NCI-H146 treated with DMSO at 0.1 percent for 48 hours (cell line): ENCODE measurements at regions not wholly inside any gene's neighbourhood (a gene's known extent, or its start where the extent isn't known, plus 50 kb on each side); places are given as distances from the start of the nearest gene placed in this dataset.

Source experiments
- DNase-seq: peaks from one replicate; lab custom pipeline; 2025; ENCODE audit not compliant: unreplicated experiment; lab: John Stamatoyannopoulos, UW

- DNase-seq, result no peak
Measured at GRCh38 chr14:80381807-80382363, 170.6 kb upstream of the DIO2 start.

- DNase-seq, result no peak
Measured at GRCh38 chr14:80379035-80379434, 167.7 kb upstream of the DIO2 start.

GRCh38 chr14:80378084-80378690, 166.9 kb upstream of the DIO2 start:
- DNase-seq, result no peak

GRCh38 chr14:80364816-80365215, 153.5 kb upstream of the DIO2 start:
- no peak for DNase-seq

- no peak for DNase-seq
Measured at GRCh38 chr14:80364274-80364673, 153.0 kb upstream of the DIO2 start.

GRCh38 chr14:80358112-80358511, 146.8 kb upstream of the DIO2 start:
- no peak for DNase-seq

- no peak for DNase-seq
Measured at GRCh38 chr14:80356413-80356812, 145.1 kb upstream of the DIO2 start.

GRCh38 chr14:80354860-80355581, 143.7 kb upstream of the DIO2 start:
- DNase-seq, result no peak

- no peak for DNase-seq
Measured at GRCh38 chr14:80352471-80352870, 141.2 kb upstream of the DIO2 start.

- no peak for DNase-seq
Measured at GRCh38 chr14:80350707-80351106, 139.4 kb upstream of the DIO2 start.

- no peak for DNase-seq
Measured at GRCh38 chr14:80346395-80346794, 135.1 kb upstream of the DIO2 start.

GRCh38 chr14:80344208-80344607, 132.9 kb upstream of the DIO2 start:
- DNase-seq, result no peak

- no peak for DNase-seq
Measured at GRCh38 chr14:80336608-80337106, 125.4 kb upstream of the DIO2 start.

- no peak for DNase-seq
Measured at GRCh38 chr14:80325688-80326087, 114.4 kb upstream of the DIO2 start.

- no peak for DNase-seq
Measured at GRCh38 chr14:80325112-80325511, 113.8 kb upstream of the DIO2 start.

- DNase-seq, result no peak
Measured at GRCh38 chr14:80324649-80325048, 113.3 kb upstream of the DIO2 start.

GRCh38 chr14:80323038-80323665, 111.8 kb upstream of the DIO2 start:
- DNase-seq, result no peak

- no peak for DNase-seq
Measured at GRCh38 chr14:80316441-80316840, 105.1 kb upstream of the DIO2 start.

- DNase-seq, result no peak
Measured at GRCh38 chr14:80315681-80316080, 104.4 kb upstream of the DIO2 start.

- DNase-seq, result no peak
Measured at GRCh38 chr14:80313806-80314205, 102.5 kb upstream of the DIO2 start.

GRCh38 chr14:80310938-80311750, 99.8 kb upstream of the DIO2 start:
- DNase-seq, result no peak
